ENCODE measurements at regions not wholly inside any gene's neighbourhood (a gene's known extent, or its start where the extent isn't known, plus 50 kb on each side); places are given as distances from the start of the nearest gene placed in this dataset.
"Not testable (repeated sequence)": the region's sequence is repeated elsewhere in the genome, so short reads cannot be mapped to it uniquely, and the experiment has no call there.

DNA sequence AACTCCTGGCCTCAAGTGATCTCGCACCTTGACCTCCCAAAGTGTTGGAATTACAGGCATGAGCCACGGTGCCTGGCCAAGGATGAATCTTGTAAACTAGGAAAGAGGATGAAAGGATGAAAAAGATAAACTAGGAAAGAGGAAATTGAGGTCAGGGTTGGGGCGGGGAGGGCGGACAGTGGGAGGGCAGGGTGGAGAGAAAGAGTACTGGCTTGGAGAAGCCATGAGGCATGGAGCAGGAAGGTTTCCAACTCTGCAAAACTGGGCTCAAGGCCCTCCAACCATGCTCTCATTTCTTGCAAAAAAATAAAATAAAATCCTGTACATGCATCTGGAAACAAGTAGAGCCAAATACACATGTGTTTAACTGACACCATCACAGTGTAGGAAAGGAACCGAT lies 256.6 kb upstream of the SGK1 start:
- no peak overlapping the region for H3K27ac ChIP-seq
- no peak for DNase-seq
- no peaks in the 10 kb centered on the region for H3K27me3 ChIP-seq
- H3K4me1 ChIP-seq: no peaks in the 10 kb centered on the region
- H3K4me3 ChIP-seq: no peak overlapping the region
- intact Hi-C loops (cut with DNase I; ENCODE audit: low total_unique reads): no loop called here
- TF ChIP-seq POLR2A (IDR thresholded peaks at IDR 0.05): no peak
- no peaks in the 10 kb centered on the region for H3K36me3 ChIP-seq
- no peaks in the 10 kb centered on the region for H3K9me3 ChIP-seq

DNA sequence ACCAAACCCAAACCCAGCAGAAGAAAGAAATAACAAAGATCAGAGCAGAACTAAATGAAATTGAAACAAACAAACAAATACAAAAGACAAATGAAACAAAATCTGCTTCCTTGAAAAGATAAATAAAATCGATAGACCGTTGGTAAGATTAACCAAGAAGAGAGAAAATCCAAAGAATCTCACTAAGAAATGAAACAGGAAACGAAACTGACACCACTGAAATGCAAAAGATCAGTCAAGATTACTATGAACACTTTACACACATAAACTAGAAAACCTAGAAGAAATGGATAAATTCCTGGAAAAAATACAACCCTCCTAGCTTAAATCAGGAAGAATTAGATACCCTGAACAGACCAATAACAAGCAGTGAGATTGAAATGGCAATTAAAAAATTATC lies 252.1 kb upstream of the SGK1 start:
- H3K4me1 ChIP-seq; H3K4me3 ChIP-seq; H3K36me3 ChIP-seq; DNase-seq; H3K27me3 ChIP-seq; H3K27ac ChIP-seq; intact Hi-C loops (cut with DNase I; ENCODE audit: low total_unique reads); H3K9me3 ChIP-seq: not testable (repeated sequence)

DNA sequence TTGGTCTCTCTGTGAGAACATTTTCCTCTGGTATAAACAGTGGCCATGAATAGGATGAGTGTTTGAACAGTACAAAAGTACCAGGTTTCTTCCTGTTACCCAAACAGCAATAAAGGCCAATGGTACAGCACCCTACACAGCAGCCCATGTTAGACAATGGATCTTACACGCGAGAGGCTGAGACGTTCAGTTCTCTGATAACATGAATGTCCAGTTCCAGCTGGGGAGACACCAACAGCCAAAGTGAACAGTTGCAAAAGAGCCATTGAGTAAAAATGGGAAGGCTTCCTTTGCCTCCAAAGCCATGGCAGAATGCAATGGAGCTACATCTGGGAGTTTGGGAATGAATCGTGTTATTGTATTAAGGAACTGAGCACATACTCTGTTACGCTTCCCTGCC lies 246.8 kb upstream of the SGK1 start:
- no peaks in the 10 kb centered on the region for H3K27me3 ChIP-seq
- intact Hi-C loops (cut with DNase I; ENCODE audit: low total_unique reads): no loop called here
- no peak for DNase-seq
- H3K27ac ChIP-seq: no peak overlapping the region
- no peaks in the 10 kb centered on the region for H3K9me3 ChIP-seq
- TF ChIP-seq POLR2A (IDR thresholded peaks at IDR 0.05): no peak
- TF ChIP-seq, protein P1, sequence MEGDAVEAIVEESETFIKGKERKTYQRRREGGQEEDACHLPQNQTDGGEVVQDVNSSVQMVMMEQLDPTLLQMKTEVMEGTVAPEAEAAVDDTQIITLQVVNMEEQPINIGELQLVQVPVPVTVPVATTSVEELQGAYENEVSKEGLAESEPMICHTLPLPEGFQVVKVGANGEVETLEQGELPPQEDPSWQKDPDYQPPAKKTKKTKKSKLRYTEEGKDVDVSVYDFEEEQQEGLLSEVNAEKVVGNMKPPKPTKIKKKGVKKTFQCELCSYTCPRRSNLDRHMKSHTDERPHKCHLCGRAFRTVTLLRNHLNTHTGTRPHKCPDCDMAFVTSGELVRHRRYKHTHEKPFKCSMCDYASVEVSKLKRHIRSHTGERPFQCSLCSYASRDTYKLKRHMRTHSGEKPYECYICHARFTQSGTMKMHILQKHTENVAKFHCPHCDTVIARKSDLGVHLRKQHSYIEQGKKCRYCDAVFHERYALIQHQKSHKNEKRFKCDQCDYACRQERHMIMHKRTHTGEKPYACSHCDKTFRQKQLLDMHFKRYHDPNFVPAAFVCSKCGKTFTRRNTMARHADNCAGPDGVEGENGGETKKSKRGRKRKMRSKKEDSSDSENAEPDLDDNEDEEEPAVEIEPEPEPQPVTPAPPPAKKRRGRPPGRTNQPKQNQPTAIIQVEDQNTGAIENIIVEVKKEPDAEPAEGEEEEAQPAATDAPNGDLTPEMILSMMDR (IDR thresholded peaks at IDR 0.05): no peak
- no peak overlapping the region for H3K4me3 ChIP-seq
- no peaks in the 10 kb centered on the region for H3K4me1 ChIP-seq
- no peaks in the 10 kb centered on the region for H3K36me3 ChIP-seq

DNA sequence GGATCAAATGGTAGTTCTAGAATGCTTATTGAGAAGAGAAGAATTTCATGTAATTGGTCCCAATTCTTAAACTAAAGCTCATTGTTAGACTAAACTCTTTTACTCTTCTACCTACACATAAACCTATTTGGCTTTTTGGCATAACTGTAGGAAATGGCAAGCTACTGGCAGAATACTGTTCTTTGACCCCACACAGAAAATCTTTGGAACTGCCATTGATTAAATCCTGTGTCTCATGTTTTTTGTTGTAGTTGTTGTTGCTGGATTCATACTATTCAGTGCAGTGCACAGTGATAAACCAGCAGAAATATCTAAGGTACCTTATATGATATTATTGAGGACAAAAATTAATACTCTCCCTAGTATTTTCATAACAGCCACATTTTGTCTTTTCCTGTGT lies 242.1 kb upstream of the SGK1 start:
- Histone ChIP-seq H3K27ac (no peak overlapping the region), H3K9me3 (no peaks in the 10 kb centered on the region), H3K27me3 (no peaks in the 10 kb centered on the region), H3K4me3 (no peak overlapping the region), H3K4me1 (no peaks in the 10 kb centered on the region), H3K36me3 (no peaks in the 10 kb centered on the region)
- TF ChIP-seq POLR2A (IDR thresholded peaks at IDR 0.05): no peak
- TF ChIP-seq, protein P1 (IDR thresholded peaks at IDR 0.05): no peak
- no peak for DNase-seq
- intact Hi-C loops (cut with DNase I; ENCODE audit: low total_unique reads): no loop called here

DNA sequence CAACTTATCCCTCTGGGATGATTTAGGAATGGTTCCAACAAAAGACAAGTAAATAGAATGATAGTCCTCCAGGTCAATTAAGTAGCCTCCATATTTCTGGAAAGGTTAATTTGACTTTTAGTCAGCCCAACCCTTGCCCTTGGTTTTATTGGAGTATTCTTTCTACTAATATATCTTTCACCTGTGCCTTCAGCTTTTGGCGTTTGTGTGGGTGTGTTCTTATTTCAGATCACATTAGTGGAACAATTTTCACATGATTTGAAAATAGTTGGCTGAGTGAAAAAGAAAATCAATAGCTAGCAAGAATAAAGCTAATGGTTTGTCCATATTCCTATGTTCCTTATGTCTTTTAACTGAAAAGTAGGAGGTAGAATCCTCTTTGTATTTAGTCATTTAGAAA lies 239.6 kb upstream of the SGK1 start:
- intact Hi-C loops (cut with DNase I; ENCODE audit: low total_unique reads): no loop called here
- DNase-seq: no peak
- Histone ChIP-seq H3K4me1 (no peaks in the 10 kb centered on the region), H3K36me3 (no peaks in the 10 kb centered on the region), H3K4me3 (no peak overlapping the region), H3K27me3 (no peaks in the 10 kb centered on the region), H3K27ac (no peak overlapping the region), H3K9me3 (no peaks in the 10 kb centered on the region)
- TF ChIP-seq, protein P1 (IDR thresholded peaks at IDR 0.05): no peak
- no peak for TF ChIP-seq POLR2A (IDR thresholded peaks at IDR 0.05)

DNA sequence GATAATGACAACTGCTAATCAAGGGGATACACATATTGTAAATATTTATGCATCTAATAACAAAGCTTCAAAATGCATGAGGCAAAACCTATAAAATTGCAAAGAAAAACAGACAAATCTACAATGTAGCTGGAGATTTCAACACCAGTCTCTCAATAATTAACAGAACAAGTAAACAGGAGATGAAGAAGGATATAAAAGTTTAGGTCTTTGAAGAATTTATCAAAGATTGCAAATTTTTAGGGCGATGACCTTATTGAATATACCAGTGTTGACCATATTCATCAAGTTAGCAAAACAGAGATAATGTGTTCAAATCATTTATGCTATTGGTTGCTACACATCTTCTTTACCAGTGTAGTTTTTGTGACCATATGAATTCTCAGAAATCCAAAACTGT lies 237.8 kb upstream of the SGK1 start:
- Histone ChIP-seq H3K4me1 (no peaks in the 10 kb centered on the region), H3K36me3 (no peaks in the 10 kb centered on the region), H3K4me3 (no peak overlapping the region), H3K9me3 (no peaks in the 10 kb centered on the region), H3K27me3 (no peaks in the 10 kb centered on the region), H3K27ac (no peak overlapping the region)
- no peak for DNase-seq
- intact Hi-C loops (cut with DNase I; ENCODE audit: low total_unique reads): no loop called here
- no peak for TF ChIP-seq POLR2A (IDR thresholded peaks at IDR 0.05)
- TF ChIP-seq, protein P1 (IDR thresholded peaks at IDR 0.05): no peak

Data from uterus (tissue), 3 donors.